SU-DHL-6 (cell line): ENCODE measurements at regions not wholly inside any gene's neighbourhood (a gene's known extent, or its start where the extent isn't known, plus 50 kb on each side); places are given as distances from the start of the nearest gene placed in this dataset.

Source experiments
- EZH2phosphoT487 ChIP-seq: fragments of 200-600 bp; sonication (generic), shearing (Covaris generic); conservative IDR thresholded peaks from 2 replicates; pipeline ENCODE4 v1.6.1; 2018; ENCODE audit warnings: mild to moderate bottlenecking, antibody characterized with exemption, low read length, moderate library complexity, mixed read lengths
- TF ChIP-seq, protein P1 (sequence below): fragments of 200-600 bp; sonication (generic); IDR thresholded peaks from one replicate; pipeline ENCODE4 v1.5.1; 2017; ENCODE audit warnings: antibody characterized with exemption, mild to moderate bottlenecking, low read length, moderate library complexity; ENCODE audit not compliant: insufficient read depth, poor library complexity, severe bottlenecking

DNA sequence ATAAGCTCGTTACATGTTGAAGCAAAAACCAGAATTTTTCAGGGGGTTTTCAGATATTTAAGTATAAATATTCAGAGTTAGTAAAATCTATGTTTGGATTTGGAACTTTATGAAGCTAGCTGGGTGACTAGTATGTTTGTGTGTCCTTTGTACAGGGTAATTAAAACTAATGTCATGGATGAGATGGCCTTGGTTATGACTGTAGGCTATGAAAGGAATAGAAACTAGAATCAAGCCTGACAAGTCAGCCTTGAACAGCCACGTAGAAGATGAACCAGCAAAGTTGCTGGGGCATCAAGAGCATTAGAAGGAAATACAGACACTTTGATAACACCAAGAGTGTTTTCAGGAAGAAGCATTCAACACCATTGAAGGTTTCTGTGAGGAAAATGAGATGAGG, 825.1 kb upstream of the CNTNAP5 start:
- TF ChIP-seq, protein P1, sequence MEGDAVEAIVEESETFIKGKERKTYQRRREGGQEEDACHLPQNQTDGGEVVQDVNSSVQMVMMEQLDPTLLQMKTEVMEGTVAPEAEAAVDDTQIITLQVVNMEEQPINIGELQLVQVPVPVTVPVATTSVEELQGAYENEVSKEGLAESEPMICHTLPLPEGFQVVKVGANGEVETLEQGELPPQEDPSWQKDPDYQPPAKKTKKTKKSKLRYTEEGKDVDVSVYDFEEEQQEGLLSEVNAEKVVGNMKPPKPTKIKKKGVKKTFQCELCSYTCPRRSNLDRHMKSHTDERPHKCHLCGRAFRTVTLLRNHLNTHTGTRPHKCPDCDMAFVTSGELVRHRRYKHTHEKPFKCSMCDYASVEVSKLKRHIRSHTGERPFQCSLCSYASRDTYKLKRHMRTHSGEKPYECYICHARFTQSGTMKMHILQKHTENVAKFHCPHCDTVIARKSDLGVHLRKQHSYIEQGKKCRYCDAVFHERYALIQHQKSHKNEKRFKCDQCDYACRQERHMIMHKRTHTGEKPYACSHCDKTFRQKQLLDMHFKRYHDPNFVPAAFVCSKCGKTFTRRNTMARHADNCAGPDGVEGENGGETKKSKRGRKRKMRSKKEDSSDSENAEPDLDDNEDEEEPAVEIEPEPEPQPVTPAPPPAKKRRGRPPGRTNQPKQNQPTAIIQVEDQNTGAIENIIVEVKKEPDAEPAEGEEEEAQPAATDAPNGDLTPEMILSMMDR = no peak
- TF ChIP-seq EZH2phosphoT487 = no peak
